HUES6 (cell line): ENCODE measurements at regions not wholly inside any gene's neighbourhood (a gene's known extent, or its start where the extent isn't known, plus 50 kb on each side); places are given as distances from the start of the nearest gene placed in this dataset.

ENCODE experiments used
- H3K27ac ChIP-seq: 2 replicates; pipeline ENCODE4 v1.7.0; 2013; ENCODE audit warnings: low read depth, mild to moderate bottlenecking, low read length, inconsistent platforms
- H3K27me3 ChIP-seq: 2 replicates; pipeline ENCODE4 v1.6.1; 2013; ENCODE audit warnings: low read length; ENCODE audit not compliant: control insufficient read depth, insufficient read depth
- H3K36me3 ChIP-seq: 2 replicates; pipeline ENCODE4 v1.6.1; 2013; ENCODE audit warnings: low read length; ENCODE audit not compliant: control insufficient read depth, insufficient read depth
- H3K4me1 ChIP-seq: 2 replicates; pipeline ENCODE4 v1.6.1; 2013; ENCODE audit warnings: low read length; ENCODE audit not compliant: control insufficient read depth, insufficient read depth
- H3K4me3 ChIP-seq: 2 replicates; pipeline ENCODE4 v1.5.1; 2013; ENCODE audit warnings: low read depth, low read length
- H3K9ac ChIP-seq: one replicate; pipeline ENCODE4 v1.6.1; 2013; ENCODE audit warnings: mild to moderate bottlenecking, low read length
- H3K9me3 ChIP-seq: 2 replicates; pipeline ENCODE4 v1.6.1; 2013; ENCODE audit warnings: low read depth, low read length; ENCODE audit not compliant: control insufficient read depth, insufficient read depth

DNA sequence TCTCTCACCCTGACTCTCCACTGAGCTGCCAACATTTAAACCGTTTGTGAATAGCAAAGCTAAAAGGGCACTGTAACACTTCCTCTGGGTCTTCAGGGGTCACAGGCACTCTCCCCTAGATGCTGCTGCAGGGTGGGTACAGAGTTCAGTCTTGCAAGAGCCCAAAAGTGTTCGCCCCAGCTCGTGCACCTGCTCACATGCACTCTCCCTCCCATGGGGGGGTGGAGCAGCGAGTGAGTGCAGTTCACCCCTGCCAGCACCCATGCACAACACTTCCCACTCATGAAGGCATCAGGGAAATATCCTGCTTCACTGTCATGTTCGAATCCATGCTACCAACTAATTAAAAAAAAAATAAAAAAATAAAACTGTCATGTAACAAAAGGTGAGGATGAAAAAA, 950.7 kb upstream of the PRR20A start:
- no peaks in the 10 kb centered on the region for H3K36me3 ChIP-seq
- no peaks in the 10 kb centered on the region for H3K9me3 ChIP-seq
- no peaks in the 10 kb centered on the region for H3K27me3 ChIP-seq
- no peaks in the 10 kb centered on the region for H3K4me1 ChIP-seq
- H3K4me3 ChIP-seq, result no peak overlapping the region
- no peak overlapping the region for H3K9ac ChIP-seq
- H3K27ac ChIP-seq, result no peak overlapping the region

DNA sequence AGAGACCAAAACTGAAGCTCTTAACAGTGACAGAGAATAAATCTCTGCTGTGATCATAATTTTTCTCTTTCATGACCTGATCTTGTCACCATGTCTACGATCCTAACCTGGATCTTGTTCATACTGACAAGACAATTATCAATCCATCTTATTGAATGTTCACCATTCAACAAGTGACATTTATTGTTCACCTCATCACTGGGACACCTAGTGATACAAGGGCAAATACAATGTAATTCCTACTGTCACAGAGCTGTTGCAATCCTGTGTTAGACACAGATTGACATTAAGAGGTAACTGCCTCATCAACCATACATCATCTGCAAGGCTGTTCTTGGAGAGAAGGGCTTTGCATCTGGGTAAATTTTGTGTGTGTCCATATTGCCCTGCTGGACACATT, 942.4 kb upstream of the PRR20A start:
- no peaks in the 10 kb centered on the region for H3K9me3 ChIP-seq
- H3K4me1 ChIP-seq, result peaks cover 20% of the 10 kb centered on the region; the same call in 1 of the 2 replicates
- no peak overlapping the region for H3K27ac ChIP-seq
- no peak overlapping the region for H3K9ac ChIP-seq
- H3K36me3 ChIP-seq, result no peaks in the 10 kb centered on the region
- no peak overlapping the region for H3K4me3 ChIP-seq
- H3K27me3 ChIP-seq, result no peaks in the 10 kb centered on the region

DNA sequence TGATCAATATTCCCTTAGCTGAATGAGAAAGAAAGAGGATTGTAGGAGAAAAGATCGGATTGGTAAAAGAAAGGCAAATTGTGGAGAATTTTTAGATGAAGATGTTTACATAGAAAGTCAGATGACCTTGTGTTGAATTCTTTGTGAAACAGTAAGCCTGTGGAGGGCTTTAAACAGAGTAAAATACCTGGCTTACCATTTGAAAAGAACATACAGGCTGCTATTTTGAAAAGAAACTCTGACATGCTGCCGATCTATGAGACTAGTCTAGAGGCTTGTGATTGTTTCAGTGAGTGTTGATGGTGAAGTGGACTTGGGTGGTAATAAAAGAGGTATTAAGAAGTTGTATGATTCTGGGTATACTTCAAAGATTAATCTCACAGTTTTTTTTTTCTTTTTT, 938.9 kb upstream of the PRR20A start:
- no peaks in the 10 kb centered on the region for H3K36me3 ChIP-seq
- H3K9ac ChIP-seq, result no peak overlapping the region
- no peak overlapping the region for H3K27ac ChIP-seq
- H3K27me3 ChIP-seq, result no peaks in the 10 kb centered on the region
- no peak overlapping the region for H3K4me3 ChIP-seq
- peaks cover 20% of the 10 kb centered on the region; the same call in 1 of the 2 replicates for H3K4me1 ChIP-seq
- no peaks in the 10 kb centered on the region for H3K9me3 ChIP-seq

DNA sequence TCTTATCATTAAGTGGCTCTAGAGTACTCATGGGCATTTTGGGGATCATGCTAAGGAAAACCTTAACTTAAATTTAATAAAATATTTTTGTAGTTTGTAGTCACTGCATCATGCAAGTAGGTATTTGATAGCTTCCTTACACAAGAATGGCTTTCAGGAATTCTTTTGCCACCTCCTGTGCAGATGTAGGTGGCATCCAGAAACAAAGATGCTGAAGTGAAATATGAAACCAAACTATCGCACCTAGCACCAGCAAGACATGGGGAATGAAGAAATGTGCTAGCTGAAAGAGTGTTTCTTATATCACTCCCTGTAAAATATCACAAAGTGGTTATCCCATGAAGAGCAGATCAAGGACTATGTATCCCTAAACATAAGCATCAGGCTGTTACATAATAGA, 924.5 kb upstream of the PRR20A start:
- Histone ChIP-seq H3K4me3 (no peak overlapping the region), H3K9me3 (peaks cover 2% of the 10 kb centered on the region; the same call in 1 of the 2 replicates), H3K4me1 (no peaks in the 10 kb centered on the region), H3K27me3 (no peaks in the 10 kb centered on the region), H3K27ac (no peak overlapping the region), H3K36me3 (no peaks in the 10 kb centered on the region), H3K9ac (no peak overlapping the region)

DNA sequence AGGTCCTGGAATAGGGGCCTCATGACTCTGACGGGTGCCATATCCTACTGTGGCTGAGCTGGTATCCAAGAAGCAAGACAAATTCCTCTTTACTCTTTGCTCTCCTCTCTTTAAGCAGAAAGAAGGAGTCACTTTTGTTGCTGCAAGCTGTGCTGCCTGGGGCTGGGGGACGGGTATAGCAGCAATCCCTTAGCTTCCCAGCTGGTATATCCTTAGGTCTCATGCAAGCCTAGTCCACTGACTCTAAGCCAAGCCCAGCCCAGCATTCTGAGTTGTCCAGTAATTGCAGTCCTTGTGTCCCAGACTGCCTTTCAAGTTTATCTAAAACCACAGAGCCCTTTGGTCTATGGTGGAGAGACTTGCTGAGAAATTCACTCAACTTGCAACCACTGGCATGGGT, 893.0 kb upstream of the PRR20A start:
- Histone ChIP-seq H3K9ac (no peak overlapping the region), H3K9me3 (no peaks in the 10 kb centered on the region), H3K4me3 (no peak overlapping the region), H3K27ac (no peak overlapping the region), H3K36me3 (no peaks in the 10 kb centered on the region), H3K27me3 (no peaks in the 10 kb centered on the region), H3K4me1 (no peaks in the 10 kb centered on the region)

DNA sequence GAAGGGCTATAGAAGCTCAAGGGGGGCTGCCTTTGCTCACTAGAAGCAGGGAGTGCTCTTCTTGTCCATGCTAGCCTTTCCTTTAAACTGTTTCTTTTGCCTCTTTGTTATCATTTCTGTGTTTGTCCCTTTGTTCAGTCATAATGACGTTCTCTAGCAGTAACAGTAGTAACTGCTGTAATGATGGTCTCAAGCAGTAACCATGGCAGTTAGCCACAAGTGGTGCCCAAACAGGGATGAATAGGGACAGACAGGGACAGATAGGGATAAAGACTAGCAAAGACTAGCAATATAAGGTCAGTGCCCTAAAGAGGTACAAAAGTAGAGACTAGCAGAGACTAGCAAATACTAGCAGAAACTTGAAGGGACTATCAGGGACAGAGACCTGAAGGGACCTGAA, 869.0 kb upstream of the PRR20A start:
- peaks cover 5% of the 10 kb centered on the region; the same call in 1 of the 2 replicates for H3K4me1 ChIP-seq
- no peak overlapping the region for H3K9ac ChIP-seq
- no peak overlapping the region for H3K4me3 ChIP-seq
- H3K27me3 ChIP-seq, result no peaks in the 10 kb centered on the region
- no peak overlapping the region for H3K27ac ChIP-seq
- H3K9me3 ChIP-seq, result no peaks in the 10 kb centered on the region
- no peaks in the 10 kb centered on the region for H3K36me3 ChIP-seq

DNA sequence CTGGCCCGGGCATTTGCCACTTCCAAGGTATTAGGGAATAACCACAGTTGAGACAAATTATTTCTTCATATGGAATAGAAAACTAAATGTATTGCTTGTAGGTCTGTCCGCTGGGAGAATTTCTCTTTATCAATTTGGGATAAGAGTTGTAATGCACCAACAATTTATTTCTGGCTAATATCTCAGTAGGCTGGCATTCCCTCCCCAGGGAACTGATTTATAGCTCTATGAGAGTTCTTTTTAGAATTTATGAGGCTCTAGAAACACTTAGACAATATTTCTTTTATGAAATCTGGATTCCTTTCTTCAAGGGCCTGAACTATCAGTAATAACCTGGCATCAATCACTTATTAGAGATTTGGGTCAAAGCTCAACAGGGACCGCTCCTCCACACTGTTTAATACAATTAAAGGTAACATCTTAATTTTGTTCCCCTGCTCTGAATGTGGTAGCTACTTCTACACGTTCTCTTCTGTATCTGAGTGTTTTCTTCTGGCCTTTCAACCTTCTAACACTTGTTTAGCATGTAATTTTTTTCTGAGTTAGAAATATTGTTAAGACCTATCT, 857.4 kb upstream of the PRR20A start:
- Histone ChIP-seq H3K9ac (no peak overlapping the region), H3K27ac (no peak overlapping the region), H3K4me3 (no peak overlapping the region), H3K9me3 (peaks cover 3% of the 10 kb centered on the region; the same call in 1 of the 2 replicates), H3K27me3 (no peaks in the 10 kb centered on the region), H3K36me3 (no peaks in the 10 kb centered on the region), H3K4me1 (no peaks in the 10 kb centered on the region)

DNA sequence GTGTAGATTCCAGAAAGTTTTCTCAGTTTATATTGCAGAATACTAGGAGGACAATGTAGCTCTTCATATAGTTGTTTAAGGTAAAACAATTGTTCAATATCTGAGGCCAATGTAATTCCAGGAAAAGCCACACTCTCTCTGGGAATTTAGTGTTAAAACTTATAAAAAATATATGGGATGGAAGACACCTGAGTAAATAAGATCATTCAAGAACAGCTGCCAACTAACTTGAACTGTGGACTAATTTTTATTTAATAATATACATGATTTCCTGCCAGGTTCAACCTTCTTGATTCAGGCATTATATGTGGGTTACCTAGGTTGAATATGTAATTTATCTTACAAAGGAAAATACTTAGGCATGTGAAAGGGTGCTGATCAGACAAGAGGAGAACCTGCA, 841.1 kb upstream of the PRR20A start:
- H3K4me3 ChIP-seq, result no peak overlapping the region
- no peaks in the 10 kb centered on the region for H3K36me3 ChIP-seq
- H3K27me3 ChIP-seq, result no peaks in the 10 kb centered on the region
- H3K9ac ChIP-seq, result no peak overlapping the region
- H3K4me1 ChIP-seq, result no peaks in the 10 kb centered on the region; the same call in 1 of the 2 replicates
- H3K27ac ChIP-seq, result no peak overlapping the region
- H3K9me3 ChIP-seq, result no peaks in the 10 kb centered on the region

DNA sequence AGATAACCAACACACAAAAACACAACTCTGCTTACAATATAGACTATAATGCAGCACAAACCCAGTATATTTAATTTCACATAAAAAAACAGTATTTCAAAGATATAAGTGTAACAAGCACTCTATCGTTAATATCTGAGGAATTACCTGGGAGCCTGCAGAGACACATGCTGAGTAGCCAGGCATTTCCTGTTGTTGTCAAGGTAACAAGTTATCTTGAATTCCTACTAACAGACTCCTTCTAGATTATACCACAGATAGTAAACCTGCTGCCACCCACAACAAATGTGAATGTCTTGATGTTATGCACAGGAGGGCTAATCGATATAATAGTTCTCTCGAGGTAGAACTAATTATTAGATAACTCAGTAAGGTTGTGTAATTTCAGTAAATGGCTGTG, 826.0 kb upstream of the PRR20A start:
- Histone ChIP-seq H3K4me3 (no peak overlapping the region), H3K27me3 (no peaks in the 10 kb centered on the region), H3K36me3 (no peaks in the 10 kb centered on the region), H3K4me1 (peaks cover 18% of the 10 kb centered on the region), H3K9me3 (no peaks in the 10 kb centered on the region), H3K9ac (no peak overlapping the region), H3K27ac (no peak overlapping the region)

DNA sequence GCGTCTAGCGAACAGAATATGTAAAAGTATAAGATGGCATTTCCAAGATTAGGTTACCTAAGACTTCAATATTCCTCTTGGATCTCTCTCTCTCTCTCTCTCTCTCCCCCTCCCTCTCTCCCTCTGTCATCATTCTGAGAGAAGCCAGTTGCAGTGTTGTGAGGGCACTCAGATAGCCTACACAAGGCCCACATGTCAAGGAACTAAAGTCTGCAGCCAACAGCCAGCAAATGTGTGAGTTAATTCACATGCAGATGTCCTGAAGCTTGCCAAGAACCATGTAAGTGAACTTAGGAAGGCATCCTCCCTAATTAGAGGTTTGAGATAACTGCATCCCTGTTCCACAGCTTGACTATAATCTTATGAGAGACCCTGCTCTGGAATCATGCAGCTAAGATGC, 822.9 kb upstream of the PRR20A start:
- Histone ChIP-seq H3K27ac (no peak overlapping the region), H3K36me3 (no peaks in the 10 kb centered on the region), H3K4me3 (no peak overlapping the region), H3K4me1 (peaks cover 18% of the 10 kb centered on the region), H3K27me3 (no peaks in the 10 kb centered on the region), H3K9ac (no peak overlapping the region), H3K9me3 (no peaks in the 10 kb centered on the region)

DNA sequence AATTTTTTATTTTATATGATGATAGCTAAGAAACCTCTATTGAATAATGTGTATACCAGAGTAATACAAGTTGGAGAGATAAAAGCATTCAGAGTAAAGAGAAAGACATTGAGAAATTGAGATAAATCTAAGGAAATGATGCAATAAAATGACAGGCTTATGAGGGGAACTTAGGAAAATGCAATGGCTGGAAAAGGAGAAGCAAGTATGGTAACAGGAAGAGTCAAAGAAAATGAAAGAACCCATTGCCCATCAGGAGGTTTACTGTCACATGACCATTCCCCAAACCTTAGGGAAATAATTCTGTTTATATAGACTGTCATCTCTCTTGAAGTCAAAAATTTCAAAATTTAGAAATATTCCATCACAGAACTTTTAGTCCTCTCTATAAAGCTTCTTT, 808.0 kb upstream of the PRR20A start:
- H3K4me1 ChIP-seq, result no peaks in the 10 kb centered on the region
- no peak overlapping the region for H3K9ac ChIP-seq
- H3K27me3 ChIP-seq, result no peaks in the 10 kb centered on the region
- no peak overlapping the region for H3K4me3 ChIP-seq
- H3K9me3 ChIP-seq, result no peaks in the 10 kb centered on the region
- no peak overlapping the region for H3K27ac ChIP-seq
- H3K36me3 ChIP-seq, result no peaks in the 10 kb centered on the region

DNA sequence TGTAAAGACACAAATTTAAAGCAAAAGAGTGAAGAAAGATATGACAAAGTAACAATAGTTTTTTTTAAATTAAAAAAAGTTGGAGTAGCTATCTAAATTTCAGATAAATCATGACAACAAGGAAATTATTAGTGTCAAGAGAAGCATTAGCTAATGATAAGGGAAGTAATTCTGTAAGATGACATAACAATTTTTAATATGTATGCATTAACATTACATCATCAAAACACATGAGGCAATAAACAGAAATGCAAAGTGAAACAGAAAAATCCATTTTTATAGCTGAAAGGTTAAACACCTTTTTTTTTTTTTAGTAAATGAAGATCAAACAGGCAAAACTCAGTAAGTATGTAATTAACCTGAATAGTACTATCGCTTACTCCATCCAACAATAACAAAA, 804.9 kb upstream of the PRR20A start:
- H3K27me3 ChIP-seq, result no peaks in the 10 kb centered on the region
- no peaks in the 10 kb centered on the region for H3K36me3 ChIP-seq
- H3K9ac ChIP-seq, result no peak overlapping the region
- no peaks in the 10 kb centered on the region for H3K4me1 ChIP-seq
- no peak overlapping the region for H3K27ac ChIP-seq
- no peak overlapping the region for H3K4me3 ChIP-seq
- no peaks in the 10 kb centered on the region for H3K9me3 ChIP-seq
